DMS114 treated with DMSO at 0.1 percent for 48 hours (cell line): ENCODE measurements at regions not wholly inside any gene's neighbourhood (a gene's known extent, or its start where the extent isn't known, plus 50 kb on each side); places are given as distances from the start of the nearest gene placed in this dataset.

Experiments used
- DNase-seq: peaks from one replicate; lab custom pipeline; 2025; ENCODE audit not compliant: unreplicated experiment; lab: John Stamatoyannopoulos, UW

DNA sequence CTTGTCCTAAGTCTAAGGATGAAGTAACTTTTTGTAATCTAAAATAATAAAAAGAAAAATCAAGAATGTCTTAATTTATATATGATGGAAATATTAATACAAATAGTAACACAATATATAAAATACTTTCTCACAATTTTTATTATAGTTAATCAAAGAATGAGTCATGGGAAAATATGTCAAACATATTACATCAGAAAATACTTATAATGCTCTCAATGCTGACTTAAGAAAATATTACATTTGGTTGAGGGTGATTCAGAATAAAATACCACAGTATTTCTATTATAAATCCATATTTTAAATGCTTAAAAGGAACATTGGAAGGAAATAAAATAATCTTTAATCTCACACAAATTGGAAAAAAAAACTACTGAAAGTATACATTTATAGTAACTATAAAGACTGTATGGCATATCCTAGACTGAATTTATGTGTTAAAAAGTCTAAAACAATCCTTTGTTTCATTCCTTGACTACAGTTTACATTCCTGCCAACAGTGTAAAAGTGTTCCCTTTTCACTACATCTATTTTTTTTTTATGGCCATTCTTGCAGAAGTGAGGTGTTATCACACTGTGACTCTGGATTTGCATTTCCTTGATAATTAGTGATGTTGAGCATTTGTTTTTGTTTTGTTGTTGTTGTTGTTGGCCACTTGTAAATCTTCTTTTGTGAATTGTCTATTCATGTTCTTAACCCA is 1573.5 kb upstream of the ACVR2A start:
- no peak for DNase-seq

GRCh38 chr2:146270618-146271017 is 1574.2 kb upstream of the ACVR2A start:
- no peak for DNase-seq

DNA sequence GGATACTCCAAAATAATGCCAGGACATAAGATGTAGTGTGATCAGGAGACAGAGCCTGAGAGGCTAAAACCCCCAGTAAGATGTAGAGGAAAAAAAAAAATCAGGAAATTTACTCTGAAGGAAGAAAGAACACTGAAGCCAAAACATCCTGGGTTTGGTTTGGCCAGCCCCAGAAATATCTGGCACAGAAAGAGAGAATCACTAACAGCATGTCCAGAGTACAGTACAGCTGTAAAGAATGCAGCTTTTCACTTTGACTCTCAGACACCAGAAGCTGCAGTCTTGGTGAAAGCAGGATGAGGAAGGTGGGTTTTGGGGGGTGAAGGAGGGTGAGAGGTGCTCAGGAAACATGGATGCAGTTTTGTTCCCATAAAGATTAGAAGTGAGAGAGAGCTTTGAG is 1577.7 kb upstream of the ACVR2A start:
- DNase-seq: no peak

DNA sequence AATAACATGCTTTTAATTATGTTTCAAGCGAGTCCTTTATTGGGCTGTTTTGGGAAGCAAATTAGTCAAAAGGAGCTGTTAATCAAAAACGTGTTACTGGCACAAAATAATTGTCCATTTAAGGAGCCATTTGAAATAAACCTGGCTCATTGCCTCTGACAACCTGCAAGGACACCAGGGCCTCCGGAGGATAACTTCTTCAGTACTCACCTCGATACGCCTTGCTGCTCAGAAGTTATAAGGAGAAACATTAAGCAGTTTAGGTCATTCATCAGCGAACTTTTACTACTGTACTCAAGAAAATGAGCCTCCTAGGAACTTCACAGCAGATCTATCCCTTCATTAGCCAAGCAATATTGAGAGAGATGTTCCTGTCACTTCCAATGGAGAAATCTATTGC is 1579.2 kb upstream of the ACVR2A start:
- no peak for DNase-seq

GRCh38 chr2:146262606-146263005 is 1582.2 kb upstream of the ACVR2A start:
- DNase-seq: no peak

- DNase-seq: no peak
Measured at GRCh38 chr2:146260551-146260950, 1584.3 kb upstream of the ACVR2A start.

DNA sequence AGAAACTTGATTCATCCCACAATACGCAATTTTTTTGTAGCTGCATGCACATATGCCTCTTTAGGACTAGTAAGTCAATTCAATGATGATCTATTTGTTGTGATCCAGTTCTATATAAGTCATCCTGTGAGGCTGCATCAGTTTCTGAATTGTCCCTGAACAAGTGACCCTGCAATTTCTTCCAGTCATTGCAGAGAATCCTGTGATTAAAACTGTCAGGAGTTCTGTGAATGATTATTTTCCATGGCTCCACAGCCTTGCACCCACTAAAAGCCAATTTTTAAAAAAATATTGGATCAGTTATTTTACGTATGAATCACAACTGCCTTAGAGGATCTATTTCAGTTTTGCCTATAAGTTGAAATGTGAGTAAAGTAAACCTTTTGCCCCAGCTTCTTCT is 1585.0 kb upstream of the ACVR2A start:
- no peak for DNase-seq

GRCh38 chr2:146258071-146258470 is 1586.8 kb upstream of the ACVR2A start:
- no peak for DNase-seq

DNA sequence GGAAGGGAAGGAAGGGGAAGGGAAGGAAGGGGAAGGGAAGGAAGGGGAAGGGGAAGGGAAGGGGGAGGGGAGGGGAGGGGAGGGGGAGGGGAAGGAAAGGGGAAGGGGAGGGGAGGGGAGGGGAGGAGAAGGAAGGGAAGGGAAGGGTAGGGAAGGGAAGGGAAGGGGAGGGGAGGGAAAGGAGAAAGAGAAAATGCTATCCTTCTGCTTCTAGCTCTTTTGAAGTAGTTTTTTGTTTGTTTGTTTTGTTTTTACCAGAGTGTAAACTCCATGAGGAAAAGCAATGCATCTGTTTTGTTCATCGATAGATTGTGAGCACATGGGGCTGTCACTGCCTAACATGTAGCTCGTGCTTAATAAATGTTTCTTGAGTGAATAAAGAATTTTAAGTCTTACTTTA is 1592.7 kb upstream of the ACVR2A start:
- no peak for DNase-seq

GRCh38 chr2:146251328-146251727 is 1593.5 kb upstream of the ACVR2A start:
- DNase-seq: no peak

DNA sequence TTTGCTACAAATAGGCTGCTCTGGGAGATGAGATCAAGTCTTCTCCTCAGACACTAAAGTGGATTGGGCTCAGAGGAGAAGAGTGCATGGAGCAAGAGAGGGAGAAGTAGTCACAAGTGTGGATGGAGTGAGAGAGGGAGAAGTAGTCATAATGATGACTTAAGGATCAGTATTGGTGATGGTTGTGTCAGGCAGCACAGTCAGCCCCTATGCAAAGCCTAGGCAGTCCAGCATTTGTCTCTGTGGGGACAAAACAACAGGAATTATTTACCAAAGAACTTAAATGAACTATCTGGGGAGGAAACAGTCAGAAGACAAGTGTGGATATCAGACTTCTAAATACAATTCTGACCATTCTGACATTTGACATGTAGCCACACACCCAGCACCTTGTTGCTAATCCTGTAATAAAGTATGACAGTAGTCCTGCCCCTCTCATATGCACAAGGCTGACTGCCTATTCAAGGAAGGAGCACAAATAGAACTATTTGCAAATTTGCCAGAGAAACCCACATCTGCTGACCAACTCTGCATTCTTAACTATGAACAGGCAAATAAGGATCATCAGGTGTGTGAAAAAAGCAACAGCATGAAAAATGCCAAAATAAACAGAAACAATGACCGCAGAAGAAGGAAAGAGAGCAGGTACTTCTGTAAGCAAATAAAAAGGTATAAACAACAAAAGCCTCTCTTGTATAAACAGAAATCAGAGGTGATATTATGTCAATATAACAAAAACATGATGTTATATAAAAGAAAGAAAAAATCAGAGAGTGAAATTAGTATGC is 1597.9 kb upstream of the ACVR2A start:
- no peak for DNase-seq

DNA sequence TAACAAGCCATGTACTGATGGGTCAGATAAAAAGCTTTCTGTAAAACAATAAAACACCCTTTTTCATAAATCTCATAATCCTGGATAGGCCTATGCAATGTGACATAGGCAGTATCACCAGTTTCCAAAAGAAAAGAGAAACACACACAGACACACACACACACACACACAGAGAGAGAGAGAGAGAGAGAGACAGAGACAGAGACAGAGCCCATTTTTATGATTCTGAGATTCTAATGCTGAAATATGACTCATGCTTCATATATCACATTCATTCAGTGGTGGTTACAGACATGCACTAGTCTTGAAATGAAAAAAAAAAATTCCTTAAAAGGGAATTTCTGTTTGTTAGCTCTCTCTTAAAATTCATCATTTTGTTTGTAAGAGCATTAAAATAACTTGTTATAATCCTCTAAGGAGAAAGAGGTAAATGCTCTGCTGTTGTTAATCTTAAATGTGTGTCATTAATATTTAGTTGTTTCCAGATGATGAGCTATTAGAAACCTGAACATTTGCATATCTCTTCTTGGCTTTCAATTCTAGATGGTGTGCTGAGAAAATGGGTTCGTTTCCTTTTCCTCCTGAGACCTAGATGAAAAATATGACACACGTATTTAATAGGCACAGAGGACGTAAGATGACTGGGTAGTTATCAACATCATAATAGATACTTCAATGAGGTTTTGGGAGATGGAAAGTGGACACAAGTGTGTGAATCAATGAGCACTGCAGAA is 1598.7 kb upstream of the ACVR2A start:
- DNase-seq: no peak

DNA sequence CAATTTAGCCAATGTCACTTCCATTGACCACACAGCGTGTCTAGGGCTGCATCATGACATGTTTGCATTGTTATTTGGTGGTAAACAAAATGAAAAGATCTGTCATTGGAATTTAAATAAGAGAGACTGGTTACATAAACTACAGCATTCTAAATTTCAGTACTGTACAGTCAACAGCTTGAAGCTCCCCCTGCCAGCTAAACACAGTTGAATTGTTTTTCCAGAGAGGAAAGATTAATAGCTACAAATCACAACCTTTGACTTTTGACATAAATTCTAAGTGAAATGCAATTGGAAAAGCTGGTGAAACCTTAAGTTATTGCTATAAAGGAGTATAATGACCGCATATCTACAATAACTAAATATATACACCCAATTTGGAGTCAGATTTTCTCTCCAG is 1600.0 kb upstream of the ACVR2A start:
- DNase-seq: no peak

GRCh38 chr2:146244131-146244530 is 1600.7 kb upstream of the ACVR2A start:
- DNase-seq: no peak

- DNase-seq: no peak
Measured at GRCh38 chr2:146241023-146241422, 1603.8 kb upstream of the ACVR2A start.

GRCh38 chr2:146240391-146240790 is 1604.4 kb upstream of the ACVR2A start:
- no peak for DNase-seq

DNA sequence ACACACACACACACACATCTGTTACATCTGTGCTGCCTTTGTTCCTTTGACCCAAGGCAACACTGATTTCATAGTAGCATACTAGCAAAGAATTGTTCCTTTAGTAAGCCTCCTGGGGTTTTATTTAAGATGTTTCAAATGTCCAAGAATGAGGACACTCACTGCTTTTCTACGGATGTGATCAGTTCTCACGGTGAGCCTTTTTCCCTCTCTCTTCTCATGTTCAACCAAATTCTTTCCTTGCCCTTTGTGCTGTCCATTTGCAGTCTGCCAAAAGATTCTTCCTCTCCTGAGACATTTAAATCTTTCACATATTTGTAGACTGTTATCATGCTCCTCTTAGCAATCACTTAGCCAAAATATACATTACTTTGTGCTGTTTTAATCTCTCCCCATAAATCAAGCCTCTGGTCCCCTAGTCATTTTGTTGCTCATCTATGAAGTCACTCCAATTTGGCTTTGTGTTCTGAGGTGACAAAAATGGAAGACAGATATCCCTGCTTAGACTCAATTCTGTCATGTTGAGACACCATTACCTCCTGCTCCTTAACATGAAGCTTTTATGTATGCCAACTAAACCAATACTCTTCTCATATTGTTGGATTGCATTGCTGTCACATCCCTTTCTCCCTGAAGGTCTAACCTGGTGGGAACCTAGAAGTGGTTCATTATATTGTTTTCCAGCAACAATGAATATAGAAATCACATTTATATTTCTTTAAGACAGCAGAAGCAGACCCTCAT is 1605.3 kb upstream of the ACVR2A start:
- no peak for DNase-seq

- DNase-seq: no peak
Measured at GRCh38 chr2:146238254-146238966, 1606.4 kb upstream of the ACVR2A start.

- no peak for DNase-seq
Measured at GRCh38 chr2:146235158-146235557, 1609.7 kb upstream of the ACVR2A start.

DNA sequence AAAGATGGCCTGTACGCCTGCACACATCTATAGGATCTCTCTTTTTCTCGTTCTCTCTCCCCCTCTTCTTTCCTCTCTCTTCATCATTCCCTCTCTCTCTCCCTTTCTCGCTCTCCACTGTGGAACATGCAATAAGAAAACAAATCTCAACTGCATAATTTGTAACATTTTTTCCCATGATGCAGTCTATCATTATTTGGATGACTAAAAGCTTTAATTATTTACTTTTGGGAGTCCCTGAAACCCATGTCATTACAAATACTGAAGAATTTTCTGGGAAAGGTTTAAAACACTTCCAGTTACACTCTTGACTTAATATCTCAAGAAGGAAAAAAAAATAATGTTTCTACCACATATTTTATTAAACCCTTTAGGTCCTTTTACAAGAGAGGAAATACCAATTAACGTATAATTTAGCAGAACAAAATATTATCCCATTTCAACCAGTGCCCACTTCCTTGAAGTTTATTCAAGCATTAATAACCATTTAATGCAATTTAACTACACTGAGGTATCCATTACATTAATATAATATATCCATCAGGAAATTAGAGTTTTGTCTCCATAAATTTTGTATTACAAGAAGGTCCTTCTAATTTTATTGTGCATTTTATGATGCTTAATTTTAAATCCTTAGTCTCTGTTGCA is 1615.2 kb upstream of the ACVR2A start:
- no peak for DNase-seq
